NCI-H2081 (cell line): ENCODE measurements at regions not wholly inside any gene's neighbourhood (a gene's known extent, or its start where the extent isn't known, plus 50 kb on each side); places are given as distances from the start of the nearest gene placed in this dataset.

ENCODE experiments used
- DNase-seq, 2 experiments: peaks; one replicate each; lab custom pipeline; 2025; lab: John Stamatoyannopoulos, UW

DNA sequence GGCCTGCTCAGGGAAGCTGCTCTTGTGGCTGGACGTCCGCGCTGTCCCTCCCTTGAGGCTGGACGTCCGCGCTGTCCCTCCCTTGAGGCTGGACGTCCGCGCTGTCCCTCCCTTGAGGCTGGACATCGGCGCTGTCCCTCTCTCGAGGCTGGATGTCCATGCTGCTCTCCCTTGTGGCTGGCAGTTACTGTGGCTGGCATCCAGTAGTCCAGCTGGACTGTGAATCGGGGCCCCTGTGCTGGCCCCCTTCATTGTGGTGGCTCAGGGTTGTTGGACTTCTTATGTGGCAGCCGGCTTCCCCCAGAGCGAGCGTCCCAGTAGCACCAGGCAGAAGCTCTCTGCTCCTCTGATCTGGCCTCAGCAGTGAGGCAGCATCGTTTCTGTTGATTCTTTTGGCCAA is 141.5 kb downstream of the IRF8 start:
- DNase-seq = no peak

DNA sequence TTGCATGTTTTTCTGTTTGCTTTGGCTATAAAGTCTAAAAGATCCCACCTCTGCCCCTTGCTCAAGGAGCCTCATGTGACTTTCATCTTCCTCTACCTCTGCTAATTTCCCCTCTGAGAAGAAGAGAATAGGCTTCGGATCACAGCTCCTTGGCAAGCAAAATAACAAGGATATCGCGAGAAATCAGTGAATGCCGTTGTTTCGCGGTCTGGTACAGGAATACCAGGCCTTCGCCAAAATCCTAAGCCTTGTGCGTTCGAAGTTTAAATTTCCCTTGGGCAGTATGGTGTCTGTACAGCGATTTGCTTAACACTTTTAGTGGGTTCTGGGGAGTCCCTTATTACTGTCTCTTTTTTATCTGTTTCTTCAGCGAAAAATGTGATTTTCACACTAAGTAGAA is 142.3 kb downstream of the IRF8 start:
- no peak for DNase-seq

DNA sequence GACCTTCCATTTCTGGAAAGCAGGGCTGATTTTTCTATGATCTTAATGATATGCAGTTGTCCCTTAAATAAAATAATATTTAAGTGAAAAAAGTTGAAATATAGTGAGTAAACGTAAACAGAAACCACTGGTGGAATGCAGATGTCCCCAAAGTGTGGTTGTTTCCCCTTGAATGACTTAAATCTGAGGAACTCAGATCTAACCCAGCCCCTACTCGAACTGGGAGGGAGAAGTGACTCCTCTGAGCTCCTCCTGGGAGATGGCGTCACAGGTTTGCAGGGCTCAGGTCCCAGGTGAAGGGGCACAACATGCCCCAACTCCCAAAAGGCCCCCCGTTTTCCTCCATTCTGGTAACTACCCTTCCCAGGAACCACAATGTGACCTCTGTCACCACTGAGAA is 142.8 kb downstream of the IRF8 start:
- no peak for DNase-seq

DNA sequence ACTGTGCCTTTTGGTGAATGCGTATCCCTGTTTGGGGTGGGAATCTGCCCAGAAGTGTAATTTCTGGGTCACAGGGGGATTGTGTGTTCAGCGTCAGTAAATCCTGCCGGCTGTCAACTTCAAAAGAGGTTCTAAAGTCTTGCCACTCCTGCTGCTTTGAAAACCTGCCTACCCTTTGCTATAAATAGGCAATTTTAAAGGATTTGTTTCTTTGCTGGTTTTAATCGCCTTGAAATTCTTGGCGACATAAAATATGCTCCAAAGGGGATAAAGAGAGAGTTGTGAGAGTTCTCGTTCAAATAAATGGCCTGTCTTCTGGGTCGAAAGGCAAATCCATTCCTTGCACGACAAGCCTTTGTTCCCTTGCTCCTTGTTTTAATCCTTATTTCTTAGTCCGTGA is 143.4 kb downstream of the IRF8 start:
- DNase-seq = no peak

DNA sequence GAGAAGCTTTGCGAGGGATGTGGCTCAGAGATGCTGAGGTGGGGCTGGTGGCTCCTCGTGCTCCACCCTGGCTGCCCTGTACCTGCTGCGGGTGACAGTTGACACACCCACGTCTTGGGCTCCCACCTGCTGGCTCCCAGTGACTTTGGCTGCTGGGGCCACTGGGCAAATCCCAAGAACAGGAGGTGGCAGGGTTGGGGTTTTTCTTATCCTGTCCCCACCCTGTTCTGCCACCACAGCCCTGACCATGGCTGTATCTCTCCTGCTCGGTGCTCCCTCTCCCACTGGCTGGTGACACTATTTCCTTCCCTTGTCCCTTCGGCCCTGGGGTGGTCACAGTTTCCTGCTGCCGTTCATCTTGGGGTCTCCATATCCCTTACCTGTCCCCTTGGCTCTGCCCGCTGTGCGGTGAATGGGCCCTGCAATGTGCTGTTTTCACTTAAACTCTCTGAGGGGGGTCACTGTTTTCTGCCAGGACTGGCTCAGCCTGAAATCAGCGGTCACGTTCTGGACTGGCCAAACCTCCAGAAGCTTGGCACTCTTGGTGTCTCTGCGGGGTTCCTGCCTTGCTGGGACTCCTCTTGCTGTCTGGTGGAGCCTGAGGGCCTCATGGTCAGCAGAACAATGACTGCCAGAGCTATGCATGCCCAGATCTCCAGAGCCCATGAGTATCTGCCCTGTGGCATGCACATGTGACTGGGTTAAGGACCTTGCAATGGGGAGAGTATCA is 144.2 kb downstream of the IRF8 start:
- DNase-seq = no peak

DNA sequence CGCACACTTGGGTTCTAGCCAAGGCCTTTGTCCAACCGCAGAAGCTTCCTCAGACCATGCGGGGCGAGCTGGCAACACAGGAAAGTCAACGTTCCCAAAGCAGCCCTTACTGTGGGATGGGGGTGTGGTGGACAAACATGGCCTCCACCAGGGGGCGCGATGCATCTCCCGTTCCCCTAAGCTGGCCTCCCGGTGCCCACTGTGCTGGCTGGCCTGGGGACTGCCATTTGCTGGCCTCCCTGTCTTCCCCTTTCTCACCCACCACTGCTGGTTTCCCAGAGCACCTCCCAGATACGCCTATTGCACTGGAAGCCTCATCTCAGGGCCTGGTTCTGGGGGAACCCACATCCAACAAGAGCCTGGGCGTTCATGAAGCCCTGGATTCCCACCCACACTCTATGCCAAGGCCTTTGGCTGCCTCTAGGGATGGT is 145.3 kb downstream of the IRF8 start:
- DNase-seq = no peak

DNA sequence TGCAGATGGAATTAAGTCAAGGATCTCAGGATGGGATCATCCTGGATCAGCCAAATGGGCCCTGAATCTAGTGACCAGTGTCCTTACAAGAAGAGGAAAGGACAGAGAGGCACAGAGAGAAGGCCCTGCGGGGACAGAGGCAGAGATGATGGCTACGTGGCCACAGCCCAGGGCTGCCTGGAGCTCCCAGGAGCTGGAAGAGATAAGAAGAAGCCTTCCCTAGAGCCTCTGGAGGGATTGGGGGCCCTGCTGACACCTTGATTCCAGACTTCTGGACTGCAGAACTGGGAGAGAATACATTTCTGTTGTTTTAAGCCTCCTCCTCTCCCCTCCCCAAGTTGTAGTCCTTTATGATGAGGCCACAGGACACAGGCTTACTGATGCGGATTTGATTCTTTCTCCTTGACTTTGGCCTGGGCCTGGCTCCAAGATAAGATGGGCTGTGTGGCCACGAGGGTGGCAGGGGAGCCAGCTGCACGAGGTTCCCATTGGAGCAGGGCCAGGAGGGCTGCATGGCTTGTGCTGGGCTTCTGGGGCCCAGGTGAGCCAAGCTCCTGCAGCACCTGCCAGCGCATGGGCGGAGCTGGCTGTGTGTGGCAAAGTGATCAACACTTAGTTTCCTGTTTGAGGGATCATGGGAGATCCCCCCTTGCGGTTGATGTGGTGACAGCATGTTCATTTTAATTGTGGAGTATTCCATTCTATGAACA is 146.1 kb downstream of the IRF8 start:
- DNase-seq = peak in 1 of 2 experiments; percentile 5

DNA sequence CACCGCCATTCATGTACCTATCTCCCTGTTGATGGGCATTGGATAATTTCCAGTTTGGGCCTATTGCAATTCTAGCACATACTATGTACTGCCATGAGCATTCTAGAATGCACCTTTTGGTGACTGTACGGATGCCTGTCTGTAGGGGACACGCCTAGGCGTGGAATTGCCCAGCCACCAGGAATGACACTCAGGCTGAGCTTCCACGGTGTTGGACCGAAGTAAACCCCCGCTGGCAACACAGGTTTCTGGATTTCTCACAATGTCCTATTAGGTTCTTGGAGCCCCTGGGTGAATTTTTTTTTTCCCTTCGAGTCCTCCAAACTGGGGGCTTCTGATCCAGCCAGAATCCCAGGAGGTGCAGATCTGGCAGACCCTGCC is 146.6 kb downstream of the IRF8 start:
- no peak for DNase-seq

DNA sequence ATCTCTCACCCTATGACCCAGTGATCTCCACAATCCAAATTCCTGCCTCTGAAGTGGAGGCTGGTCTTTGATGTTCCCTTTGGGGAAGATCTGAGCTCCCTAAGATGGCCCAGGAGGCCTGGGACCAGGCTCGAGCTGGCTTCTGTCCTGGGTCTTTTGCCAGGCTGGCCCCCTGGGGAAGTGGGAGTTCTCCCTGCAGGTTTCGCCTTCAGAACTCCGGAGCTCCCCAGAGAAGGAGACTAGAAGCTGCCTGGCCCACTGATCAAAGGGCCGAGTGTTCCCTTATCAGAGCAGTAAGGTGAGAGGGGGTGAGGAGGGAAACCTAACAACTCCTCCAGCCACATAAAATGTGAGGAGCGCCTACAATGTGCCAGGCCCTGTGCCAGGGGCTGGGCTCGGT is 147.1 kb downstream of the IRF8 start:
- DNase-seq = no peak

DNA sequence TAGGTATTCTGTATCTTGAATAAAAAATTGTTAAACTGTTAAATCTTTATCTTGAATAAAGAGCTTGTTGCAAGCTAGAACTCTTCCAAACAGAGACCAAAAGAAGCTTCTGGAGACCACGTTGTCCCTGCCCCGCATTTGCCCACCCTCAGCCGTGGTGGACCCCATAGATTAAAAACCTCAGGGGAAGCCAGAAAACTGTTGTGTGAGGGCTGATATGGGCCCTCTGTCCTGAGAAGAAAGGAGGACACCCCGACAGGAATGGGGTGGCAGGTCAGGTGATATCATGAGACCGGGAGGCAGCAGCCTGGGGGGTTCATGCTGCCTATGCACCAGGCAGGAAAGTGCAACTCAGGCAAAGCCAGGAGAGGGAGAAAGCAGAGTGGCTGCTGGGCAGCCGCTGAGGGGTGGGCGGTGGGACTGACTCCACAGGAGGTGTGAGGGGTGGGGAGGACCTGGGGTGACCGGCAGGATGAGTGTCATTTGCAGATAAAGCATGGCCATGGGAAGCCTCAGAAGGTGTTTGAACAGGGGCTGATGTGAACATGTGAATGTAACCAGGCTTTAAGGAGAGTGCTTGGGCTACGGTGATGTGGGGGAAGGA is 147.8 kb downstream of the IRF8 start:
- DNase-seq = no peak

DNA sequence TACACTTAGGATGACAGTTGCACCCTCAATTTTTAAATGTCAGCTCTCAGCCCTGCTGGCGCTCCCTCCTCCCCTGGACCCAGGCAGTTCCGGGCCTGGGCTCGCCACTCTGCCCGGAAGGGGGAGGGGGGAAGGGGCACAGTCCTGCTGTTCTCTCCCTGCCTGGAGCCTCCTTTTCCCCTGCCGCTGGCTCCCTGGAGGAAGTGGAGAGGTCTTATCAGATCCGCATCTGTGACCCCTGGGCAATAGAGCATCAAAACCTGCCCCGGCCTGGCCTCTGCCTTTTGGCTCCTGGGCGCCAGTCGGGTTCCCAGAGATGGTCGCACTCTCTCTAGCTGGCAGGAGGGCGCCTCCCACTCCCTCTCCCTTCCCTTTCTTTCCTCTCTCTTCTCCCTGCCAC is 149.3 kb downstream of the IRF8 start:
- no peak for DNase-seq

DNA sequence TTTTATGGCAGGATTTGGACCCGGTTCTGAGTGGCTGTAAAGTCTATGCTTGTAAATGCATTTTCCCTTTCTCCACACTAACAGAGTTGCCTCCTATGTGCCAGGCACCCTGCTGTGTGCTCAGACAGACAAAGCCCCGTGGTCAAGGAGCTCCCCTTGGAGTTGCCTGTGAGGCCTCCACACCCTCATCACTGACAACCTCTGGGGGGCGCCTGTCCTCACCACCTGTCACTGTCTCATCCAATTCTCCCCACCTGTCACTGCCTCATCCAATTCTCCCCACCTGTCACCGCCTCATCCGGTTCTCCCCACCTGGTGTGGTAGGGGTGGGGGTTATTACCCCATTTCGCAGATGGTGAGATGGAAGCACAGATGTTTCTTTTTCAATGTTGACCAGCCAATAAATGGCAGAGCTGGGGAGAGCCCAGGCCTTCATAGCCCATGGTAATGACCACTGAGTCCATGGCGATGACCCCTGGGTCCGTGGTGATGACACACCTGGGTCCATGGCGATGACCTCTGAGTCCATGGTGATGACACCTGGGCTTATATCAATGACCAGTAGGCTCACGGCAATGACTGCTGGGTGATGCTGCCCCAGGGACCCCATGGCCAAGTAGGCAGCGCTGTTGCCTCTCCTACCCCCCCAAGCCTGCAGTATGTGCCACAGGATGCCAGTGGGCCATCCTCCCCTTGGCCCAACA is 150.1 kb downstream of the IRF8 start:
- DNase-seq = no peak

DNA sequence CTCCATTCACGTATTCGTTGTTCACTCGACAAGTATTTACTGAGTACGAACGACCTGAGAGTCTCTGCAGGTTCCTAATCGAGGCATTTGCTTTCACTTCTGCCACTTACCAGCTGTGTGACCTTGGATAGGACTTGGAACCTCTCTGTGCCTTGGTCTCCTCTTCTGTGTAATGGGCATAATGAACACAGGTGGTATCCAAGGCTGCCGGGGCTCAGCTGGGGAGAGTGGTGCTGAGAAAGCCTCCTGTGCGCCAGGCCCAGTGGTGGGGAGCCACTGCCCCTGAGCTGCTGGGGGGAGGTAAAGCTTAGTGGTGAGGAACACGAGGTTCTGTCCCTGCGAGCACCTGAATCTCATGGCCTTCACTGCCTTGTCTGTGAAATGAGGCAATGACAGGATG is 150.7 kb downstream of the IRF8 start:
- no peak for DNase-seq

DNA sequence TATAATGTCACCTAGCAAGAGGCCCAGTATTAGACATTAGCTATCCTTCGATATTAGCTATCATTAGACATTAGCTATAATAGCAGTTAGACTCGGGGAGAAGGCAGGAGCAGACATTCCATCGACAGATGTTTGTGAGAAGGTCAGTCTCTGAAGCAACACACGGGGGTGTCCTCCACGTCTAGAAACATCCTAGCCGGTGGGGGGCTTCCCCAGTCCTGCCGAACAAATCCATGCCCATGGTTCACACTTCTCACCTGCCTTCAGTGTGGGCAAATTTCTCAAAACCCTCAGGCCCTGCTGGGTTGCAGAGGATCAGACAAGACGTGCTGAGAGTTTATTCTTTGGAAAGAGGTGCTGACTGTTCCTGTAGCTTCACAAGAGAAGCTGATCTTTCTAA is 151.1 kb downstream of the IRF8 start:
- no peak for DNase-seq

DNA sequence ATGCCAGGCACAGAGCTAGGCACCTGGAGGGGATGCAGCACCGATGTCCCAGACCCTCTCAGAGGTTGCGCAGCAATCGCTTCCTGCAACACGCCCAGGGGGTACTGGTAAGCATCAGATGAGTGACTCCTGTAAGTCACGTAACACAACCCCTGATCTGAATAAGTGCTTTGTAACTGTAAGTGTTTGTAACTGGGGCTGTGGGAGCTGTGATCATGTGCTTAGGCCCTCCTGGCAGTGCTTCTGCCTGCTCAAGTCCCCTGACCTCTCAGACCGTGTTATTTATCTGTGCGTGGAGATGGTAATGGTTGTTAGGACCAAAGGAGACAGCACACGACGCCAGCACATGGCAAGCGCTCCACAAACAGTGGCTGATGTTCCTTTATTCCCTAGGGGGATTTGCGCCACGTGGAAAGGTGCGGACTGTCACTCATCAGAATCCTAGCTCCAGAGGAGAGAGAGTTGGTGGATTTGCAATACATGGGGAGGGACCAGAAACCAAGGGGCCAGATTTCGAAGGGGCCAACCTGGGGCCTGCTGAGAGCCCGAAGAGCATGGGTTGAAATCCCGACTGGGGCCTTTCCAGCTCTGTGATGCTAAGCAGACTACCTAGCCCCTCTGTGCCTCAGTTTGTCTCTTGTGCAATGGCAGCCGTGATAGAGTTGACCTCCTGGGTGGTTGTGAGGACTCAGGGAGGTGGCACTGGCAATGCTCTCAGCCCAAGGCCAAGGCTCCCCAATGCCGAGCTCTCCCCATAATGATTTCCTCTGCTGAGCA is 151.8 kb downstream of the IRF8 start:
- DNase-seq = no peak

DNA sequence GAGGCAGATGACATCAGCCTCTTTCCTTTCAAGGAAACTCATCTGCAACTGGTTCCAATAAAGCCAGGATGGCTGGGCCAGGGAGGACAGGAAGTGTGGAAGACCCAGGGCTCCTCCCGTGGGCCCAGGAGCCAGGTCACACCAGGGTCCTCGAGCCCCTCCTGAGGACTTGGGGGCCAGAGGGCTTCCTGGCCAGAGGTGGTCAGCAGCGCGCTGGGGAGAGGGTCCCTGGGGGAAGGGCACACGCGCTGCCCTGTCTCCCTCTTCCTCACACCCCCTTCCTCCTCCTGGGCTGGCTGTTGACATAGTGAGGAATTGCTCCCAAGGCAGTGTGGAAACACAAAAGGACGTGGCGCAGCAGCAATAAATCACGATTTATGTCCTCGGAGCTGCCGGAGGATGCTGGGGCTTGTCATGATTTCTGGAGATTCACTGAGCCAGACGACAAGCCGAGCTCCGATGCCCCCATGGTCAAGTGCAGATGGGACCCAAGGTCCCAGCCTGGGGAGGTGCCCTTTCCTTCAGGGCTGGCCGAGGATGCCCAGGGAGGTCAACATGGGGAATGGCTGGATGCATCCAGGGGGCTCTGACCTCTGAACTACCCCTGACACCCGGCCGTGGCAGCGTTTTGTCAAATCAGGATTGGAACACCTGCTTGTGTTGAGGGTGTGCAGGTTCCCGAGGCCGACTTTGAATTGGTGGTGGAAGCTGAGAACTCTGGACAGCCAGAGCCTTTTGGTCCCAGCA is 152.6 kb downstream of the IRF8 start:
- no peak for DNase-seq

DNA sequence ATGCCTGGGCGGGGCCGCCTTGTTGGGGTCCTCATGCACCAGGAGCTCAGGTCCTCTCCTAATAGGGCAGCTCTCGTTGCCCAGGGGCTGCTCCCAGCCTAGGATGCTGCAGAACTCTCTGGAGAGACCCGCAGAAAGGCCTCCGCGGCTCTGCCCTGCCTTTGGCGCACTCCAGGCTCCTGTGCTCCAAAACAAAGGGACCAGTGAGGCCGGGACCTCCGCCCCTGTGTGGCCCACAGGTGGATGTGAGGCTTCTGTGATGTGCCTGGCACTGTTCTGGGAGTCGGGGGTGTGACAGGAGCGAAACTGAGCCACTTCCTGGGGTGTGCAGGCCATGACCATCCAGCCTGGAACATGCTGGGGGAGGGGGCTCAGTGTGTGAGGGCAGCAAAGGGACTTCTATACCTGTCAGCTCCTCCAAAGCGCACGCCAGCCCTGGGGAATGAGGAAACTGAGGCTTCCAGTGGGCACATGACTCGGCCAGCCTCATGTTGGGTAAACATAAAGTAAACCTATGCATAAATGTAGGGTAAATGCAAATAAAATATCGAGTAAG is 153.2 kb downstream of the IRF8 start:
- DNase-seq = no peak

DNA sequence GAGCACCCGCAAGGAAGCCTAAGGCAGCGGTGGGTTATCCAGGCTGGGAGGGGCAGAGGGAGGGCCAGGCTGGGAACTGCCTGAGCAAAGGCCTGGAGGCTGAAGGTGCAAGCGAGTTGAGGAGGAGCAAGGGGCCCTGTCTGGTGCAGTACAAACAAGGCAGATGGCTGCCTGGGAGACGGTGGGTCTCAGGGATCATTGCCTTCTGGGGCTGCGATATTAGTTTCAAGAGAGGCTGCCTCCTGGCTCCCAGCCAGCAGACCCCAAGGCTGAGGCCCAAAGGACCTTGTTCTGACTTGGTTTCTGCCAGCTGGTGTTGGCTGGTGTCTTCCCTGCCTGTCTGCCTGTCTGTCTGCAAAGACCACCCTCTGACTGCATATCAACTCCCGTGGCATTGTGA is 154.0 kb downstream of the IRF8 start:
- no peak for DNase-seq

DNA sequence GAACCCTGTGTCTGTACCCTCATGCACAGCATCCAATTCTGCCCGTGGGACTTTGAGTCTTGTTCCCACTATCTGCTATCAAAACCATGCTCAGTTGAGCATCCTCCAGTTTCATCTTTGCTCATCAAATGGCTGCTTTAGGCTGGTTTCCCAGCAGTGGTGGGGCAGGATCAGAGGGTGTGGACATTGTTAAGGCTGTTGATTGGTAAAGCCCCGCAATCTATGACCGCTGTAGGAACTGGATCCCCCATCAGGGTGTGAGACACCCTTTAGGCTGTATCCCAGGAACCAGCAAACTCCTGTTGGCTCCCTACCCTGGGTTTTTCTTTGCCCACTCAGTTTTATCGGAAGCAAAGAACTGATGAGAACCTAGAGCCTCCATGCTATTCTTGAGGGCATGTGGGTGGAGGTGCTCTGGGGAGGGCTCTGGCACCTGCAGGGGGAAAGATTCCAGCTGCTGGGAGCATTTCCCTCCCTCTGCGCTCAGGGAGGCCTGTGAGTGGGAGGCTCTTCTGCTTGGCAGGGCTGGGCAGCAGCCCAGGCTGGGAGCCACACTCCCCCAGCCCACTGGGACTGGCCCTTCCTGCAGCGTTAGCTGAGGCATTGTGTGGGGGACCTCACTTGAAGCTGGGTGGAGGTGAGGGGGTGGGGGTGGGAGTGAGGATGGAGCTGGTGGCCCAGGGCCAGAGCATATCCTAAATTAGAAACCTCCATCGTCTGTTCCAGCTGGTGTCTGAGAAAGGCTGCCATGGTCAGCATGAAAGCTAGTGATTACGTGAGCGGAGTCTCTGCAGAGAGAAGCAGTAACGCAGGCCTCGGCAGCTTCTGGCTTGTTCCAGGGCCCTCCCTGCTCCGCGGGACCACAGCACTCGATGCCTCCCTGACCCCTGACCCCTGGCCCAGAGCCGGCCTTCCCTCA is 160.6 kb downstream of the IRF8 start:
- no peak for DNase-seq
